ENCODE measurements at regions not wholly inside any gene's neighbourhood (a gene's known extent, or its start where the extent isn't known, plus 50 kb on each side); places are given as distances from the start of the nearest gene placed in this dataset.

- ATAC-seq (no peak), FAIRE-seq (no peak), DNase-seq (ENCODE audit: low read depth in 1 of 2, low spot score in 1 of 2) (no peak)
- no peak overlapping the region for H3K27ac ChIP-seq
- no peaks in the 10 kb centered on the region for H3K4me1 ChIP-seq
- 0 out of 3 replicates have a peak, but pooled peaks cover 3% of the 10 kb centered on the region for H3K9me3 ChIP-seq
- ChIA-PET CTCF (interaction anchor here (0.6 kb wide), 1 partner anchor 790 kb away, joined by 4 read pairs; no protein-coding TSS in a partner anchor), POLR2A (no interaction called here)
- H3K4me3 ChIP-seq, result no peak overlapping the region
- TF ChIP-seq NFE2L2 (conservative IDR thresholded peaks at IDR 0.05; ENCODE audit: low read length), result no peak
- no peak for TF ChIP-seq BHLHE40 (IDR thresholded peaks at IDR 0.05; ENCODE audit: low read depth, low read length)
- TF ChIP-seq ZFP36 (IDR thresholded peaks at IDR 0.05; ENCODE audit: borderline replicate concordance, partially characterized antibody), result no peak
- no peak for TF ChIP-seq SMC3 (IDR thresholded peaks at IDR 0.05)
- no peak for TF ChIP-seq HES2 (IDR thresholded peaks at IDR 0.05)
- TF ChIP-seq MAX (IDR thresholded peaks at IDR 0.05), result no peak
- no peak for TF ChIP-seq NR3C1 (IDR thresholded peaks at IDR 0.05)
- no peak for TF ChIP-seq CHD2 (IDR thresholded peaks at IDR 0.05; ENCODE audit: low read length, partially characterized antibody)
- TF ChIP-seq, protein P1, sequence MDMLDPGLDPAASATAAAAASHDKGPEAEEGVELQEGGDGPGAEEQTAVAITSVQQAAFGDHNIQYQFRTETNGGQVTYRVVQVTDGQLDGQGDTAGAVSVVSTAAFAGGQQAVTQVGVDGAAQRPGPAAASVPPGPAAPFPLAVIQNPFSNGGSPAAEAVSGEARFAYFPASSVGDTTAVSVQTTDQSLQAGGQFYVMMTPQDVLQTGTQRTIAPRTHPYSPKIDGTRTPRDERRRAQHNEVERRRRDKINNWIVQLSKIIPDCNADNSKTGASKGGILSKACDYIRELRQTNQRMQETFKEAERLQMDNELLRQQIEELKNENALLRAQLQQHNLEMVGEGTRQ (IDR thresholded peaks at IDR 0.05), result no peak
- TF ChIP-seq, protein P2, sequence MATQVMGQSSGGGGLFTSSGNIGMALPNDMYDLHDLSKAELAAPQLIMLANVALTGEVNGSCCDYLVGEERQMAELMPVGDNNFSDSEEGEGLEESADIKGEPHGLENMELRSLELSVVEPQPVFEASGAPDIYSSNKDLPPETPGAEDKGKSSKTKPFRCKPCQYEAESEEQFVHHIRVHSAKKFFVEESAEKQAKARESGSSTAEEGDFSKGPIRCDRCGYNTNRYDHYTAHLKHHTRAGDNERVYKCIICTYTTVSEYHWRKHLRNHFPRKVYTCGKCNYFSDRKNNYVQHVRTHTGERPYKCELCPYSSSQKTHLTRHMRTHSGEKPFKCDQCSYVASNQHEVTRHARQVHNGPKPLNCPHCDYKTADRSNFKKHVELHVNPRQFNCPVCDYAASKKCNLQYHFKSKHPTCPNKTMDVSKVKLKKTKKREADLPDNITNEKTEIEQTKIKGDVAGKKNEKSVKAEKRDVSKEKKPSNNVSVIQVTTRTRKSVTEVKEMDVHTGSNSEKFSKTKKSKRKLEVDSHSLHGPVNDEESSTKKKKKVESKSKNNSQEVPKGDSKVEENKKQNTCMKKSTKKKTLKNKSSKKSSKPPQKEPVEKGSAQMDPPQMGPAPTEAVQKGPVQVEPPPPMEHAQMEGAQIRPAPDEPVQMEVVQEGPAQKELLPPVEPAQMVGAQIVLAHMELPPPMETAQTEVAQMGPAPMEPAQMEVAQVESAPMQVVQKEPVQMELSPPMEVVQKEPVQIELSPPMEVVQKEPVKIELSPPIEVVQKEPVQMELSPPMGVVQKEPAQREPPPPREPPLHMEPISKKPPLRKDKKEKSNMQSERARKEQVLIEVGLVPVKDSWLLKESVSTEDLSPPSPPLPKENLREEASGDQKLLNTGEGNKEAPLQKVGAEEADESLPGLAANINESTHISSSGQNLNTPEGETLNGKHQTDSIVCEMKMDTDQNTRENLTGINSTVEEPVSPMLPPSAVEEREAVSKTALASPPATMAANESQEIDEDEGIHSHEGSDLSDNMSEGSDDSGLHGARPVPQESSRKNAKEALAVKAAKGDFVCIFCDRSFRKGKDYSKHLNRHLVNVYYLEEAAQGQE (IDR thresholded peaks at IDR 0.05), result no peak
- TF ChIP-seq MAZ (IDR thresholded peaks at IDR 0.05; ENCODE audit: borderline replicate concordance, low read depth, low read length), result no peak
- 2% methylated on average over 4 of the region's 4 CpGs for WGBS (ENCODE audit: missing lambda C conversion rate)
- H3K4me2 ChIP-seq, result no peak overlapping the region
Observed at GRCh38 chr14:40576880-40577478, 1029.7 kb upstream of the LRFN5 start.

GRCh38 chr14:40574780-40575179, 1031.9 kb upstream of the LRFN5 start:
- 3% methylated on average over 3 of the region's 3 CpGs for WGBS (ENCODE audit: missing lambda C conversion rate)
- FAIRE-seq (no peak), DNase-seq (ENCODE audit: low read depth in 1 of 2, low spot score in 1 of 2) (no peak), ATAC-seq (no peak)
- Histone ChIP-seq H3K4me2 (no peak overlapping the region), H3K9me3 (0 out of 3 replicates have a peak, but pooled peaks cover 3% of the 10 kb centered on the region), H3K4me3 (no peak overlapping the region), H3K4me1 (no peaks in the 10 kb centered on the region), H3K27ac (no peak overlapping the region)
- CTCF ChIA-PET, result no interaction called here
- POLR2A ChIA-PET, result no interaction called here
- TF ChIP-seq CHD4 (IDR thresholded peaks at IDR 0.05; ENCODE audit: borderline replicate concordance), result no peak
- no peak for TF ChIP-seq TFCP2L1 (CRISPR knock-in tag; IDR thresholded peaks at IDR 0.05)
- no peak for TF ChIP-seq NFE2L2 (conservative IDR thresholded peaks at IDR 0.05; ENCODE audit: low read length)
- TF ChIP-seq, protein P1 (IDR thresholded peaks at IDR 0.05), result no peak
- TF ChIP-seq RFX5 (IDR thresholded peaks at IDR 0.05), result no peak
- TF ChIP-seq POLR2A (IDR thresholded peaks at IDR 0.05; ENCODE audit: low read length), result no peak
- TF ChIP-seq HEYL (CRISPR knock-in tag; IDR thresholded peaks at IDR 0.05), result no peak
- TF ChIP-seq HDAC2 (IDR thresholded peaks at IDR 0.05), result no peak
- TF ChIP-seq CBX8 (IDR thresholded peaks at IDR 0.05), result no peak
- TF ChIP-seq MAZ (IDR thresholded peaks at IDR 0.05; ENCODE audit: borderline replicate concordance, low read depth, low read length), result no peak
- no peak for TF ChIP-seq MAX (IDR thresholded peaks at IDR 0.05)
- TF ChIP-seq NR3C1 (IDR thresholded peaks at IDR 0.05), result no peak
- no peak for TF ChIP-seq HOXA7 (CRISPR knock-in tag; IDR thresholded peaks at IDR 0.05)
- TF ChIP-seq, protein P3, sequence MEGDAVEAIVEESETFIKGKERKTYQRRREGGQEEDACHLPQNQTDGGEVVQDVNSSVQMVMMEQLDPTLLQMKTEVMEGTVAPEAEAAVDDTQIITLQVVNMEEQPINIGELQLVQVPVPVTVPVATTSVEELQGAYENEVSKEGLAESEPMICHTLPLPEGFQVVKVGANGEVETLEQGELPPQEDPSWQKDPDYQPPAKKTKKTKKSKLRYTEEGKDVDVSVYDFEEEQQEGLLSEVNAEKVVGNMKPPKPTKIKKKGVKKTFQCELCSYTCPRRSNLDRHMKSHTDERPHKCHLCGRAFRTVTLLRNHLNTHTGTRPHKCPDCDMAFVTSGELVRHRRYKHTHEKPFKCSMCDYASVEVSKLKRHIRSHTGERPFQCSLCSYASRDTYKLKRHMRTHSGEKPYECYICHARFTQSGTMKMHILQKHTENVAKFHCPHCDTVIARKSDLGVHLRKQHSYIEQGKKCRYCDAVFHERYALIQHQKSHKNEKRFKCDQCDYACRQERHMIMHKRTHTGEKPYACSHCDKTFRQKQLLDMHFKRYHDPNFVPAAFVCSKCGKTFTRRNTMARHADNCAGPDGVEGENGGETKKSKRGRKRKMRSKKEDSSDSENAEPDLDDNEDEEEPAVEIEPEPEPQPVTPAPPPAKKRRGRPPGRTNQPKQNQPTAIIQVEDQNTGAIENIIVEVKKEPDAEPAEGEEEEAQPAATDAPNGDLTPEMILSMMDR (IDR thresholded peaks at IDR 0.05), result no peak
- TF ChIP-seq BHLHE40 (IDR thresholded peaks at IDR 0.05; ENCODE audit: low read depth, low read length), result no peak

All from A549 (cell line).